Sigmoid colon (tissue), 4 donors: ENCODE measurements at regions not wholly inside any gene's neighbourhood (a gene's known extent, or its start where the extent isn't known, plus 50 kb on each side); places are given as distances from the start of the nearest gene placed in this dataset.

ENCODE experiments used
- EP300 ChIP-seq, 4 donors: sonication (generic); formaldehyde crosslinking; IDR thresholded peaks; one replicate each; pipeline ENCODE4 v1.6.1; 2017; ENCODE audit warnings: antibody characterized with exemption in 4 of 4
- POLR2A ChIP-seq, 2 donors: fragments of 450-650 bp; IDR thresholded peaks; one replicate each; pipeline ENCODE4 v1.6.1; 2016; ENCODE audit warnings: antibody characterized with exemption in 2 of 2, mild to moderate bottlenecking in 2 of 2, moderate library complexity in 2 of 2
- TF ChIP-seq, protein P1 (sequence below), 4 experiments: fragments of 450-650 bp in 3 of 4; fragments of 200-600 bp in 1 of 4; IDR thresholded peaks; one replicate each; pipeline ENCODE4 v1.5.1; 2016 to 2019; ENCODE audit warnings: antibody characterized with exemption in 4 of 4, mild to moderate bottlenecking in 3 of 4, moderate library complexity in 2 of 4

DNA sequence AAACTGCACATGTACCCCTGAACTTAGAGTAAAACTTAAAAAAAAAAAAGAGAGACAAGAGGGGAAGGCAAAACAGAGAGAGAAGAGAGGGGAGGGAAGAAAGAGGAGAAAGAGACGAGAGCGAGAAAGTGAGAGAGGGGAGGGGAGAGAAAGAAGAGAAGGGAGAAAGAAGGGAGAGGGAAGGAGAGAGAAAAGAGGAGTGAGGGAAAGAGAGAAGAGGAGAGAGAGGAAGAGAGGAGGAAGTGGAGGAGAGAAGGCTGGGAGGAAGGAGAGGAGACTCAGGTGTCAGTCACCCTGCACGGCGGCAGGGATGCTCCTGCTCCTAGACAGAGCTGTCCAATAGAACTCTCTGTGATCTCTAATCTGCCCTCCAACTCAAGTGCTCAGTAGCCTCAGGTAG lies 248.3 kb downstream of the MIAT start:
- TF ChIP-seq POLR2A (IDR thresholded peaks at IDR 0.05): no peak
- TF ChIP-seq, protein P1, sequence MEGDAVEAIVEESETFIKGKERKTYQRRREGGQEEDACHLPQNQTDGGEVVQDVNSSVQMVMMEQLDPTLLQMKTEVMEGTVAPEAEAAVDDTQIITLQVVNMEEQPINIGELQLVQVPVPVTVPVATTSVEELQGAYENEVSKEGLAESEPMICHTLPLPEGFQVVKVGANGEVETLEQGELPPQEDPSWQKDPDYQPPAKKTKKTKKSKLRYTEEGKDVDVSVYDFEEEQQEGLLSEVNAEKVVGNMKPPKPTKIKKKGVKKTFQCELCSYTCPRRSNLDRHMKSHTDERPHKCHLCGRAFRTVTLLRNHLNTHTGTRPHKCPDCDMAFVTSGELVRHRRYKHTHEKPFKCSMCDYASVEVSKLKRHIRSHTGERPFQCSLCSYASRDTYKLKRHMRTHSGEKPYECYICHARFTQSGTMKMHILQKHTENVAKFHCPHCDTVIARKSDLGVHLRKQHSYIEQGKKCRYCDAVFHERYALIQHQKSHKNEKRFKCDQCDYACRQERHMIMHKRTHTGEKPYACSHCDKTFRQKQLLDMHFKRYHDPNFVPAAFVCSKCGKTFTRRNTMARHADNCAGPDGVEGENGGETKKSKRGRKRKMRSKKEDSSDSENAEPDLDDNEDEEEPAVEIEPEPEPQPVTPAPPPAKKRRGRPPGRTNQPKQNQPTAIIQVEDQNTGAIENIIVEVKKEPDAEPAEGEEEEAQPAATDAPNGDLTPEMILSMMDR (IDR thresholded peaks at IDR 0.05): no peak
- TF ChIP-seq EP300 (IDR thresholded peaks at IDR 0.05): no peak
